ENCODE measurements at regions not wholly inside any gene's neighbourhood (a gene's known extent, or its start where the extent isn't known, plus 50 kb on each side); places are given as distances from the start of the nearest gene placed in this dataset.

- DNase-seq = no peak
These were observed 223.8 kb downstream of the GLI2 start for GRCh38 chr2:120959426-120959825.

- DNase-seq = no peak
These were observed 225.2 kb downstream of the GLI2 start for GRCh38 chr2:120960770-120961366.

GRCh38 chr2:120961396-120961795, 225.7 kb downstream of the GLI2 start:
- no peak for DNase-seq

GRCh38 chr2:120963997-120964705, 228.5 kb downstream of the GLI2 start:
- no peak for DNase-seq

GRCh38 chr2:120964819-120965218, 229.2 kb downstream of the GLI2 start:
- no peak for DNase-seq

GRCh38 chr2:120966510-120967254, 231.0 kb downstream of the GLI2 start:
- DNase-seq = no peak

GRCh38 chr2:120968307-120969015, 232.8 kb downstream of the GLI2 start:
- DNase-seq = no peak

- no peak for DNase-seq
These were observed 234.1 kb downstream of the GLI2 start for GRCh38 chr2:120969613-120970355.

- DNase-seq = no peak
These were observed 236.2 kb downstream of the GLI2 start for GRCh38 chr2:120971866-120972265.

- DNase-seq = no peak
These were observed 236.6 kb downstream of the GLI2 start for GRCh38 chr2:120972286-120972685.

- DNase-seq = no peak
These were observed 237.5 kb downstream of the GLI2 start for GRCh38 chr2:120973196-120973595.

- DNase-seq = no peak
These were observed 239.3 kb downstream of the GLI2 start for GRCh38 chr2:120974950-120975349.

GRCh38 chr2:120976501-120977307, 241.0 kb downstream of the GLI2 start:
- DNase-seq = no peak

- no peak for DNase-seq
These were observed 242.1 kb downstream of the GLI2 start for GRCh38 chr2:120977582-120978358.

- DNase-seq = no peak
These were observed 242.8 kb downstream of the GLI2 start for GRCh38 chr2:120978359-120979050.

- no peak for DNase-seq
These were observed 243.7 kb downstream of the GLI2 start for GRCh38 chr2:120979398-120979797.

- DNase-seq = no peak
These were observed 244.3 kb downstream of the GLI2 start for GRCh38 chr2:120979921-120980320.

- no peak for DNase-seq
These were observed 245.8 kb downstream of the GLI2 start for GRCh38 chr2:120981443-120981842.

- DNase-seq = no peak
These were observed 246.9 kb downstream of the GLI2 start for GRCh38 chr2:120982598-120982997.

GRCh38 chr2:120983344-120983743, 247.7 kb downstream of the GLI2 start:
- no peak for DNase-seq
